Fibroblast of lung (primary cell): ENCODE measurements at regions not wholly inside any gene's neighbourhood (a gene's known extent, or its start where the extent isn't known, plus 50 kb on each side); places are given as distances from the start of the nearest gene placed in this dataset.

ENCODE experiments used
- DNase-seq, 2 donors: peaks; one replicate each; pipeline versions ENCODE4 v3.0.0 to v3.0.0-alpha.2; 2010; ENCODE audit warnings: low read depth in 2 of 2
- H2AFZ ChIP-seq: 2 replicates; pipeline ENCODE4 v1.5.1; 2012; ENCODE audit warnings: low read length, control low read depth, inconsistent platforms
- H3K27ac ChIP-seq: 2 replicates; pipeline ENCODE4 v1.5.1; 2011; ENCODE audit warnings: low read length, control low read depth; ENCODE audit not compliant: insufficient read depth
- H3K27me3 ChIP-seq: 2 replicates; pipeline ENCODE4 v1.5.1; 2011; ENCODE audit warnings: mild to moderate bottlenecking, low read length; ENCODE audit not compliant: control insufficient read depth, insufficient read depth
- H3K36me3 ChIP-seq: 2 replicates; pipeline ENCODE4 v1.5.1; 2011; ENCODE audit warnings: low read length; ENCODE audit not compliant: control insufficient read depth, insufficient read depth
- H3K4me1 ChIP-seq: 2 replicates; pipeline ENCODE4 v1.5.1; 2011; ENCODE audit warnings: low read length; ENCODE audit not compliant: control insufficient read depth, insufficient read depth; ENCODE audit errors: extremely low read depth
- H3K4me2 ChIP-seq: 2 replicates; pipeline ENCODE4 v1.5.1; 2011; ENCODE audit warnings: low read length, control low read depth; ENCODE audit not compliant: insufficient read depth; ENCODE audit errors: extremely low read depth
- H3K4me3 ChIP-seq, 4 experiments: fragments of 200-600 bp in 1 of 4; sonication (generic) in 1 of 4; replicated peaks in 1 of 4; 2 replicates each; pipeline ENCODE4 v1.5.1; 2011 to 2016; ENCODE audit warnings: low read length in 4 of 4, low read depth in 3 of 4, mild to moderate bottlenecking in 3 of 4, control low read depth in 2 of 4, inconsistent platforms in 1 of 4, mixed read lengths in 1 of 4; ENCODE audit not compliant: insufficient read depth in 1 of 4; ENCODE audit errors: control extremely low read depth in 1 of 4
- H3K79me2 ChIP-seq: 2 replicates; pipeline ENCODE4 v1.5.1; 2012; ENCODE audit warnings: mild to moderate bottlenecking, low read length, inconsistent platforms; ENCODE audit not compliant: control insufficient read depth, insufficient read depth
- H3K9ac ChIP-seq: 2 replicates; pipeline ENCODE4 v1.5.1; 2011; ENCODE audit warnings: mild to moderate bottlenecking, low read length, control low read depth; ENCODE audit not compliant: insufficient read depth
- H3K9me3 ChIP-seq: 2 replicates; pipeline ENCODE4 v1.5.1; 2012; ENCODE audit warnings: low read depth, low read length; ENCODE audit not compliant: control insufficient read depth, insufficient read depth
- H4K20me1 ChIP-seq: 2 replicates; pipeline ENCODE4 v1.5.1; 2011; ENCODE audit warnings: low read length; ENCODE audit not compliant: control insufficient read depth, insufficient read depth; ENCODE audit errors: extremely low read depth
- EZH2 ChIP-seq: IDR thresholded peaks from 2 replicates; pipeline ENCODE4 v1.5.1; 2012; ENCODE audit warnings: low read length, control low read depth, mild to moderate bottlenecking; ENCODE audit errors: missing control alignments
- TF ChIP-seq, protein P1 (sequence below), 2 donors: IDR thresholded peaks in 1 of 2; conservative IDR thresholded peaks in 1 of 2; 1 replicate in 1 of 2; 2 replicates in 1 of 2; pipeline ENCODE4 v1.5.1; 2011 to 2012; ENCODE audit warnings: low read length in 2 of 2, control low read depth in 1 of 2, inconsistent platforms in 1 of 2, low read depth in 1 of 2, mild to moderate bottlenecking in 1 of 2

DNA sequence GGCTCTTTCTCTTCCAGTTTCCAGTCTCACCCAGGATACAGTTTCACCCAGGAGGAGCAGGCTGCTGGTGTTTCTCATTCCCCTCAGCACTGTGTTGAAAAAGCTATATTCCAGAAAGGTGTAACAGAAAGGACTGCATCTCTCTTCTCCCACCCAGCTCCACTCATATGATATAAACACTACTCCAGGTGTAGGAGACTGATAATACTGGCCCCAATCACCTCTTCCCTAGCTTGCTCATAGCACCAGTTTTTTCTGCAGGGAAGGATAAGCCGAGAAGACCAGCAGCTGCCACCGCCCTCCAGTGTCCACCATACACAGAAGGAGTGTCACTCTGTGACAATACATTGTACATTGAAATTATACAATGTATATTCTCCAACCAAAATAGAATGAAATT is 105.5 kb upstream of the STK26 start:
- H3K9ac ChIP-seq = no peak overlapping the region
- DNase-seq = no peak
- TF ChIP-seq, protein P1, sequence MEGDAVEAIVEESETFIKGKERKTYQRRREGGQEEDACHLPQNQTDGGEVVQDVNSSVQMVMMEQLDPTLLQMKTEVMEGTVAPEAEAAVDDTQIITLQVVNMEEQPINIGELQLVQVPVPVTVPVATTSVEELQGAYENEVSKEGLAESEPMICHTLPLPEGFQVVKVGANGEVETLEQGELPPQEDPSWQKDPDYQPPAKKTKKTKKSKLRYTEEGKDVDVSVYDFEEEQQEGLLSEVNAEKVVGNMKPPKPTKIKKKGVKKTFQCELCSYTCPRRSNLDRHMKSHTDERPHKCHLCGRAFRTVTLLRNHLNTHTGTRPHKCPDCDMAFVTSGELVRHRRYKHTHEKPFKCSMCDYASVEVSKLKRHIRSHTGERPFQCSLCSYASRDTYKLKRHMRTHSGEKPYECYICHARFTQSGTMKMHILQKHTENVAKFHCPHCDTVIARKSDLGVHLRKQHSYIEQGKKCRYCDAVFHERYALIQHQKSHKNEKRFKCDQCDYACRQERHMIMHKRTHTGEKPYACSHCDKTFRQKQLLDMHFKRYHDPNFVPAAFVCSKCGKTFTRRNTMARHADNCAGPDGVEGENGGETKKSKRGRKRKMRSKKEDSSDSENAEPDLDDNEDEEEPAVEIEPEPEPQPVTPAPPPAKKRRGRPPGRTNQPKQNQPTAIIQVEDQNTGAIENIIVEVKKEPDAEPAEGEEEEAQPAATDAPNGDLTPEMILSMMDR (conservative IDR thresholded peaks at IDR 0.05 in 1 of 2, IDR thresholded peaks at IDR 0.05 in 1 of 2; ENCODE audit: low read depth in 1 of 2, low read length in 2 of 2) = no peak
- no peak for TF ChIP-seq EZH2

DNA sequence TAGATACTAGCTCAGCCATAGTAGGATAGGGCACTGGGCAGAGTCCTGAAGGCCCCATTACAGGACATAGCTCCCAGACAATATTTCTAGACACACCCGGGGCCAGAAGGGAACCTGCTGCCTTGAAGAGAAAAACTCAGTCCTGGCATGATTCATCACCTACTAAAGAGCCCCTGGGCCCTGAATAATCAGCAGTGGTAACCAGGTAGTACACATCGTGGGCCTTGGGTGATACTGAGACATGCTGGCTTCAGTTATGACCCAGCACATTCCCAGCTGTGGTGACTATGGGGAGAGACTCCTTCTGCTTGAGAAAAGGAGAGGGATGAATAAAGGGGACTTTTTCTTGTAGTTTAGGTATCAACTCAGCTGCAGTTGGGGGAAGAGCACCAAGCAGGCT is 104.3 kb upstream of the STK26 start:
- Histone ChIP-seq H3K4me2 (no peak overlapping the region), H2AFZ (no peak overlapping the region), H3K79me2 (no peaks in the 10 kb centered on the region), H3K36me3 (no peaks in the 10 kb centered on the region), H3K27ac (no peak overlapping the region), H3K4me1 (no peaks in the 10 kb centered on the region), H3K27me3 (no peaks in the 10 kb centered on the region), H4K20me1 (no peaks in the 10 kb centered on the region), H3K9ac (no peak overlapping the region), H3K4me3 (no peak overlapping the region), H3K9me3 (no peaks in the 10 kb centered on the region)
- DNase-seq = no peak
- TF ChIP-seq EZH2 = no peak
- TF ChIP-seq, protein P1 (conservative IDR thresholded peaks at IDR 0.05 in 1 of 2, IDR thresholded peaks at IDR 0.05 in 1 of 2; ENCODE audit: low read depth in 1 of 2, low read length in 2 of 2) = no peak

More for the DNA sequence above, 105.5 kb upstream of the STK26 start:
- Histone ChIP-seq H4K20me1 (no peaks in the 10 kb centered on the region), H2AFZ (no peak overlapping the region), H3K9me3 (no peaks in the 10 kb centered on the region), H3K4me2 (no peak overlapping the region), H3K27ac (no peak overlapping the region), H3K36me3 (no peaks in the 10 kb centered on the region), H3K27me3 (no peaks in the 10 kb centered on the region), H3K79me2 (no peaks in the 10 kb centered on the region), H3K4me1 (no peaks in the 10 kb centered on the region), H3K4me3 (no peak overlapping the region)

DNA sequence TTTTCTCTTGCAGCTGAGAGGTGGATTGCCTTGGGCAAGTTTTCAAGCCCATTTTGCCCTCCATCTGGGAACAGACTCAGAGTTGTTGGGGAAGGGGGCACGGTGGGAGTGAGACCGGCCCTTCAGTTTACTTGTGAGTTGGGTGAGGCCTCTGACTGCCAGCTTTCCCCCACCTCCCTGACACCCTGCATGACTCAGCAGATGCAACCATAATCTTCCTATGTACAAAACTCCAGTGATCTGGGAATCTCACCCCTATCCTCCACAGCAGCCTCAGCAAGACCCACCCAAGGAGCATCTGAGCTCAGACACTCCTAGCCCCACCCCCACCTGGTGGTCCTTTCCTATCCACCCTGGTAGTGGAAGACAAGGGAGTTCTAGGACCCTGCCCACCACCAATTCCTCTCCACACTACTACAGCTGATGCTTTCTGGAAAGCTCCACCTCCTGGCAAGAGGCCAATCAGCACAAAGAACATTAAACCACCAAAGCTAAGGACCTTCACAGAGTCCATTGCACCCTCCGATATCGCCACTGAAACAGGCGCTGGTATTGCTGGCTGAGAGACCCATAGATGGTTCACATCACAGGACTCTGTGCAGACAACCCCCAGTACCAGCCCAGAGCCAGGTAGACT is 99.4 kb upstream of the STK26 start:
- Histone ChIP-seq H3K36me3 (no peaks in the 10 kb centered on the region), H3K79me2 (no peaks in the 10 kb centered on the region), H4K20me1 (no peaks in the 10 kb centered on the region), H3K9me3 (no peaks in the 10 kb centered on the region), H3K4me2 (no peak overlapping the region), H3K27me3 (no peaks in the 10 kb centered on the region), H3K4me3 (no peak overlapping the region), H3K4me1 (no peaks in the 10 kb centered on the region), H2AFZ (no peak overlapping the region), H3K27ac (no peak overlapping the region), H3K9ac (no peak overlapping the region)
- TF ChIP-seq EZH2 = no peak
- TF ChIP-seq, protein P1 (conservative IDR thresholded peaks at IDR 0.05 in 1 of 2, IDR thresholded peaks at IDR 0.05 in 1 of 2; ENCODE audit: low read depth in 1 of 2, low read length in 2 of 2) = no peak
- no peak for DNase-seq
